H9 (cell line): ENCODE measurements at regions not wholly inside any gene's neighbourhood (a gene's known extent, or its start where the extent isn't known, plus 50 kb on each side); places are given as distances from the start of the nearest gene placed in this dataset.

Experiments used
- DNase-seq: peaks from one replicate; pipeline ENCODE4 v3.0.0-alpha.2; 2017
- H2AFZ ChIP-seq: one replicate; pipeline ENCODE4 v1.6.1; 2013; ENCODE audit warnings: mild to moderate bottlenecking, low read length, control low read depth, moderate library complexity
- H2AK5ac ChIP-seq: 2 replicates; pipeline ENCODE4 v1.6.1; 2013; ENCODE audit warnings: low read length, control low read depth, mixed read lengths; ENCODE audit not compliant: insufficient read length
- H2BK120ac ChIP-seq: one replicate; pipeline ENCODE4 v1.6.1; 2013; ENCODE audit warnings: low read depth, mild to moderate bottlenecking, low read length, control low read depth, inconsistent platforms; ENCODE audit not compliant: poor library complexity, severe bottlenecking
- H2BK12ac ChIP-seq: 2 replicates; pipeline ENCODE4 v1.6.1; 2013; ENCODE audit warnings: low read length, control low read depth, mixed read lengths, low read depth; ENCODE audit not compliant: insufficient read length
- H2BK15ac ChIP-seq: 2 replicates; pipeline ENCODE4 v1.6.1; 2013; ENCODE audit warnings: low read depth, low read length, control low read depth
- H2BK20ac ChIP-seq: one replicate; pipeline ENCODE4 v1.6.1; 2013; ENCODE audit warnings: low read depth, mild to moderate bottlenecking, low read length, control low read depth, inconsistent platforms; ENCODE audit not compliant: poor library complexity, severe bottlenecking
- H2BK5ac ChIP-seq: 2 replicates; pipeline ENCODE4 v1.6.1; 2013; ENCODE audit warnings: low read length, control low read depth, mixed read lengths; ENCODE audit not compliant: insufficient read length
- H3K14ac ChIP-seq: 2 replicates; pipeline ENCODE4 v1.6.1; 2013; ENCODE audit warnings: low read length, control low read depth; ENCODE audit not compliant: insufficient read depth
- H3K18ac ChIP-seq: 2 replicates; pipeline ENCODE4 v1.6.1; 2013; ENCODE audit warnings: low read depth, mild to moderate bottlenecking, mixed read lengths, low read length, control low read depth; ENCODE audit not compliant: insufficient read length
- H3K23ac ChIP-seq: 2 replicates; pipeline ENCODE4 v1.6.1; 2013; ENCODE audit warnings: low read length, control low read depth, mixed read lengths, low read depth; ENCODE audit not compliant: insufficient read length
- H3K23me2 ChIP-seq: 2 replicates; pipeline ENCODE4 v1.6.1; 2013; ENCODE audit warnings: low read depth, mild to moderate bottlenecking, mixed read lengths, low read length, control low read depth; ENCODE audit not compliant: insufficient read length, poor library complexity, severe bottlenecking
- H3K27ac ChIP-seq: 2 replicates; pipeline ENCODE4 v1.5.1; 2013; ENCODE audit warnings: low read length, control low read depth, mixed read lengths, low read depth; ENCODE audit not compliant: insufficient read length
- H3K27me3 ChIP-seq: 2 replicates; pipeline ENCODE4 v1.6.1; 2013; ENCODE audit warnings: low read length, control low read depth, inconsistent platforms; ENCODE audit not compliant: insufficient read depth
- H3K4ac ChIP-seq: 2 replicates; pipeline ENCODE4 v1.6.1; 2013; ENCODE audit warnings: low read depth, mild to moderate bottlenecking, control low read depth, inconsistent platforms, low read length, moderate library complexity
- H3K4me1 ChIP-seq: 2 replicates; pipeline ENCODE4 v1.6.1; 2013; ENCODE audit warnings: low read length, control low read depth, inconsistent platforms; ENCODE audit not compliant: insufficient read depth
- H3K4me2 ChIP-seq: 2 replicates; pipeline ENCODE4 v1.6.1; 2013; ENCODE audit warnings: low read length, control low read depth, mixed read lengths; ENCODE audit not compliant: insufficient read length, insufficient read depth
- H3K56ac ChIP-seq: 2 replicates; pipeline ENCODE4 v1.6.1; 2013; ENCODE audit warnings: low read depth, mild to moderate bottlenecking, mixed read lengths, low read length, control low read depth; ENCODE audit not compliant: insufficient read length
- H3K79me1 ChIP-seq: 2 replicates; pipeline ENCODE4 v1.6.1; 2013; ENCODE audit warnings: low read depth, mild to moderate bottlenecking, moderate library complexity, low read length, control low read depth, inconsistent platforms; ENCODE audit not compliant: insufficient read depth, poor library complexity, severe bottlenecking
- H3K79me2 ChIP-seq: 2 replicates; pipeline ENCODE4 v1.6.1; 2013; ENCODE audit warnings: low read length, control low read depth, inconsistent platforms; ENCODE audit not compliant: insufficient read depth
- H3K9ac ChIP-seq: 2 replicates; pipeline ENCODE4 v1.6.1; 2013; ENCODE audit warnings: low read length, control low read depth, mixed read lengths; ENCODE audit not compliant: insufficient read length; ENCODE audit errors: extremely low read depth
- H3K9me3 ChIP-seq: one replicate; pipeline ENCODE4 v1.6.1; 2013; ENCODE audit warnings: low read depth, low read length, inconsistent platforms; ENCODE audit not compliant: control insufficient read depth
- H3T11ph ChIP-seq: one replicate; pipeline ENCODE4 v1.6.1; 2013; ENCODE audit warnings: mild to moderate bottlenecking, low read length, control low read depth, inconsistent platforms
- H4K20me1 ChIP-seq: one replicate; pipeline ENCODE4 v1.6.1; 2013; ENCODE audit not compliant: control insufficient read depth, insufficient read length, insufficient read depth
- H4K5ac ChIP-seq: 2 replicates; pipeline ENCODE4 v1.6.1; 2013; ENCODE audit warnings: low read depth, mild to moderate bottlenecking, mixed read lengths, low read length, control low read depth; ENCODE audit not compliant: insufficient read length
- H4K8ac ChIP-seq: replicated peaks from 2 replicates; pipeline ENCODE4 v1.6.1; 2013; ENCODE audit warnings: low read length, control low read depth, mixed read lengths, low read depth; ENCODE audit not compliant: insufficient read length
- H4K91ac ChIP-seq: 2 replicates; pipeline ENCODE4 v1.6.1; 2013; ENCODE audit warnings: low read depth, mild to moderate bottlenecking, moderate library complexity, mixed read lengths, low read length, control low read depth; ENCODE audit not compliant: insufficient read length
- H3K27ac Mint-ChIP-seq, 3 experiments: 2 replicates in 2 of 3; 3 replicates in 1 of 3; pipeline ENCODE4 v1.8.0; 2020 to 2021; ENCODE audit warnings: mixed read lengths in 3 of 3, mild to moderate bottlenecking in 1 of 3, moderate library complexity in 1 of 3
- H3K27me3 Mint-ChIP-seq: 2 replicates; pipeline ENCODE4 v1.8.0; 2021; ENCODE audit warnings: low read depth, mild to moderate bottlenecking, moderate library complexity, mixed read lengths
- H3K36me3 Mint-ChIP-seq, 3 experiments: 2 replicates in 2 of 3; 3 replicates in 1 of 3; pipeline ENCODE4 v1.8.0; 2020 to 2021; ENCODE audit warnings: low read depth in 3 of 3, mixed read lengths in 3 of 3; ENCODE audit not compliant: insufficient read depth in 1 of 3
- H3K4me1 Mint-ChIP-seq, 2 experiments: 2 replicates each; pipeline ENCODE4 v1.8.0; 2020; ENCODE audit warnings: mixed read lengths in 2 of 2
- H3K4me3 Mint-ChIP-seq, 2 experiments: 2 replicates in 1 of 2; 3 replicates in 1 of 2; pipeline ENCODE4 v1.8.0; 2020 to 2021; ENCODE audit warnings: mild to moderate bottlenecking in 2 of 2, mixed read lengths in 2 of 2, moderate library complexity in 1 of 2
- H3K9me3 Mint-ChIP-seq, 2 experiments: 2 replicates in 1 of 2; 3 replicates in 1 of 2; pipeline ENCODE4 v1.8.0; 2020; ENCODE audit warnings: mild to moderate bottlenecking in 2 of 2, mixed read lengths in 2 of 2, moderate library complexity in 1 of 2
- CTCF ChIP-seq: fragments of 200-600 bp; sonication (generic); conservative IDR thresholded peaks from 3 replicates; pipeline ENCODE4 v1.8.0; 2021; ENCODE audit warnings: antibody characterized with exemption, mild to moderate bottlenecking
- WGBS: extraction: QIAGEN DNeasy Blood & Tissue Kit; methylation state at CpG from one replicate; pipeline ENCODE4 v1.1.7; 2013; ENCODE audit warnings: missing lambda C conversion rate, low lambda C conversion rate, mixed read lengths; ENCODE audit not compliant: insufficient read length; ENCODE audit errors: extremely low coverage; 5-methylcytosine and 5-hydroxymethylcytosine counted together

GRCh38 chr20:61073376-61073775 lies 178.7 kb upstream of the CDH4 start:
- Mint-ChIP-seq H3K27ac (no peak overlapping the region), H3K9me3 (peaks cover 0 to 3% of the 10 kb centered on the region in 2 experiments; a peak in 2 of 5 replicates), H3K36me3 (no peaks in the 10 kb centered on the region; a peak in 2 of 7 replicates), H3K4me3 (no peak overlapping the region), H3K27me3 (peaks cover 87% of the 10 kb centered on the region), H3K4me1 (peaks cover 6% of the 10 kb centered on the region in 2 experiments; a peak in 2 of 4 replicates)
- Histone ChIP-seq H3K27me3 (no peaks in the 10 kb centered on the region; the same call in 1 of the 2 replicates), H2AK5ac (no peak overlapping the region), H4K5ac (no peak overlapping the region), H4K20me1 (no peaks in the 10 kb centered on the region), H4K8ac (no peak overlapping the region), H3K4ac (no peak overlapping the region), H3K9ac (no peak overlapping the region), H2BK5ac (no peak overlapping the region), H2BK20ac (no peak overlapping the region), H3K27ac (no peak overlapping the region), H3K79me2 (no peaks in the 10 kb centered on the region), H3K9me3 (peaks cover 3% of the 10 kb centered on the region), H2BK15ac (no peak overlapping the region), H3K18ac (no peak overlapping the region), H3K79me1 (no peaks in the 10 kb centered on the region), H3K56ac (no peak overlapping the region), H3T11ph (no peak overlapping the region), H3K23me2 (no peaks in the 10 kb centered on the region), H3K4me2 (no peak overlapping the region), H3K14ac (no peak overlapping the region), H2AFZ (no peak overlapping the region), H4K91ac (no peak overlapping the region), H2BK12ac (no peak overlapping the region), H3K4me1 (no peaks in the 10 kb centered on the region; the same call in 1 of the 2 replicates), H3K23ac (no peak overlapping the region), H2BK120ac (no peak overlapping the region)
- no peak for TF ChIP-seq CTCF
- DNase-seq: no peak
- no CpG with 5 or more reads among the region's 6 CpGs for WGBS
